ENCODE measurements at regions not wholly inside any gene's neighbourhood (a gene's known extent, or its start where the extent isn't known, plus 50 kb on each side); places are given as distances from the start of the nearest gene placed in this dataset.

GRCh38 chr7:101699399-101699798 is 70.3 kb upstream of the MYL10 start:
- no peaks in the 10 kb centered on the region for H3K27me3 ChIP-seq (ENCODE audit: insufficient read depth, low read length, poor library complexity)
- no peaks in the 10 kb centered on the region for H3K79me2 ChIP-seq (ENCODE audit: insufficient read depth, low read length)
- H3K4me2 ChIP-seq (ENCODE audit: insufficient read depth, low read length): no peak overlapping the region
- DNase-seq (no peak), ATAC-seq (ENCODE audit: insufficient read depth, low read depth) (no peak)
- no peaks in the 10 kb centered on the region for H3K4me1 ChIP-seq (ENCODE audit: insufficient read depth, low read length)
- TF ChIP-seq CTCF (IDR thresholded peaks at IDR 0.05; ENCODE audit: borderline replicate concordance, extremely low read depth, low read length, poor library complexity, severe bottlenecking) (no peak), EZH2 (IDR thresholded peaks at IDR 0.05; ENCODE audit: borderline replicate concordance, low read depth, low read length, severe bottlenecking) (no peak)
- H3K4me3 ChIP-seq (ENCODE audit: low read depth in 1 of 2, low read length in 2 of 2): no peak overlapping the region
- H3K9me3 ChIP-seq (ENCODE audit: insufficient read depth, low read length, severe bottlenecking): no peaks in the 10 kb centered on the region
- H4K20me1 ChIP-seq (ENCODE audit: insufficient read depth, low read length): no peaks in the 10 kb centered on the region
- no peak overlapping the region for H3K27ac ChIP-seq (ENCODE audit: low read length)
- H2AFZ ChIP-seq (ENCODE audit: low read depth, low read length): no peak overlapping the region
- H3K36me3 ChIP-seq (ENCODE audit: insufficient read depth, low read length): no peaks in the 10 kb centered on the region
- H3K9ac ChIP-seq (ENCODE audit: low read depth, low read length): no peak overlapping the region

- TF ChIP-seq CTCF (IDR thresholded peaks at IDR 0.05; ENCODE audit: borderline replicate concordance, extremely low read depth, low read length, poor library complexity, severe bottlenecking): no peak
- no peak for TF ChIP-seq EZH2 (IDR thresholded peaks at IDR 0.05; ENCODE audit: borderline replicate concordance, low read depth, low read length, severe bottlenecking)
- no peak overlapping the region for H2AFZ ChIP-seq (ENCODE audit: low read depth, low read length)
- H4K20me1 ChIP-seq (ENCODE audit: insufficient read depth, low read length): no peaks in the 10 kb centered on the region
- no peak overlapping the region for H3K4me3 ChIP-seq (ENCODE audit: low read depth in 1 of 2, low read length in 2 of 2)
- no peak overlapping the region for H3K9ac ChIP-seq (ENCODE audit: low read depth, low read length)
- no peaks in the 10 kb centered on the region for H3K4me1 ChIP-seq (ENCODE audit: insufficient read depth, low read length)
- H3K9me3 ChIP-seq (ENCODE audit: insufficient read depth, low read length, severe bottlenecking): no peaks in the 10 kb centered on the region
- H3K79me2 ChIP-seq (ENCODE audit: insufficient read depth, low read length): no peaks in the 10 kb centered on the region
- ATAC-seq (ENCODE audit: insufficient read depth, low read depth) (no peak), DNase-seq (no peak)
- H3K36me3 ChIP-seq (ENCODE audit: insufficient read depth, low read length): no peaks in the 10 kb centered on the region
- no peak overlapping the region for H3K4me2 ChIP-seq (ENCODE audit: insufficient read depth, low read length)
- H3K27ac ChIP-seq (ENCODE audit: low read length): no peak overlapping the region
- H3K27me3 ChIP-seq (ENCODE audit: insufficient read depth, low read length, poor library complexity): no peaks in the 10 kb centered on the region
Observed at GRCh38 chr7:101699881-101700823, 71.1 kb upstream of the MYL10 start.

- Histone ChIP-seq H3K36me3 (ENCODE audit: insufficient read depth, low read length) (no peaks in the 10 kb centered on the region), H3K4me1 (ENCODE audit: insufficient read depth, low read length) (no peaks in the 10 kb centered on the region), H2AFZ (ENCODE audit: low read depth, low read length) (no peak overlapping the region), H3K4me3 (ENCODE audit: low read depth in 1 of 2, low read length in 2 of 2) (no peak overlapping the region), H3K9me3 (ENCODE audit: insufficient read depth, low read length, severe bottlenecking) (no peaks in the 10 kb centered on the region), H3K27me3 (ENCODE audit: insufficient read depth, low read length, poor library complexity) (no peaks in the 10 kb centered on the region), H3K79me2 (ENCODE audit: insufficient read depth, low read length) (no peaks in the 10 kb centered on the region), H3K27ac (ENCODE audit: low read length) (no peak overlapping the region), H3K4me2 (ENCODE audit: insufficient read depth, low read length) (no peak overlapping the region), H4K20me1 (ENCODE audit: insufficient read depth, low read length) (no peaks in the 10 kb centered on the region), H3K9ac (ENCODE audit: low read depth, low read length) (no peak overlapping the region)
- no peak for DNase-seq
- no peak for ATAC-seq (ENCODE audit: insufficient read depth, low read depth)
- TF ChIP-seq EZH2 (IDR thresholded peaks at IDR 0.05; ENCODE audit: borderline replicate concordance, low read depth, low read length, severe bottlenecking) (no peak), CTCF (IDR thresholded peaks at IDR 0.05; ENCODE audit: borderline replicate concordance, extremely low read depth, low read length, poor library complexity, severe bottlenecking) (no peak)
Observed at GRCh38 chr7:101701153-101701794, 72.2 kb upstream of the MYL10 start.

All from DND-41 (cell line).